ENCODE measurements at regions not wholly inside any gene's neighbourhood (a gene's known extent, or its start where the extent isn't known, plus 50 kb on each side); places are given as distances from the start of the nearest gene placed in this dataset.

GRCh38 chr3:41076399-41076798 lies 122.9 kb upstream of the CTNNB1 start:
- no peak for DNase-seq (ENCODE audit: low spot score)
- ATAC-seq = no peak

- DNase-seq (ENCODE audit: low spot score) = no peak
- ATAC-seq = no peak
These were observed 119.2 kb upstream of the CTNNB1 start for GRCh38 chr3:41080141-41080540.

- ATAC-seq = no peak
These were observed 110.4 kb upstream of the CTNNB1 start for GRCh38 chr3:41088882-41089281.

GRCh38 chr3:41089566-41089965 lies 109.7 kb upstream of the CTNNB1 start:
- no peak for ATAC-seq
- no peak for DNase-seq (ENCODE audit: low spot score)

More at GRCh38 chr3:41088882-41089281, 110.4 kb upstream of the CTNNB1 start:
- no peak for DNase-seq (ENCODE audit: low spot score)

- ATAC-seq (no peak), DNase-seq (ENCODE audit: low spot score) (no peak)
These were observed 106.5 kb upstream of the CTNNB1 start for GRCh38 chr3:41092844-41093243.

- no peak for ATAC-seq
These were observed 105.8 kb upstream of the CTNNB1 start for GRCh38 chr3:41093476-41093875.

GRCh38 chr3:41094351-41094750 lies 105.0 kb upstream of the CTNNB1 start:
- DNase-seq (ENCODE audit: low spot score) = no peak
- ATAC-seq = no peak

More at GRCh38 chr3:41093476-41093875, 105.8 kb upstream of the CTNNB1 start:
- DNase-seq (ENCODE audit: low spot score) = no peak

- DNase-seq (ENCODE audit: low spot score) = no peak
- no peak for ATAC-seq
These were observed 103.6 kb upstream of the CTNNB1 start for GRCh38 chr3:41095702-41096101.

GRCh38 chr3:41097896-41098496 lies 101.3 kb upstream of the CTNNB1 start:
- DNase-seq (ENCODE audit: low spot score) (no peak), ATAC-seq (no peak)

GRCh38 chr3:41101231-41101630 lies 98.1 kb upstream of the CTNNB1 start:
- ATAC-seq (no peak), DNase-seq (ENCODE audit: low spot score) (no peak)

- DNase-seq (ENCODE audit: low spot score) (no peak), ATAC-seq (peak; percentile 84)
These were observed 97.2 kb upstream of the CTNNB1 start for GRCh38 chr3:41102053-41102556.

GRCh38 chr3:41102750-41103149 lies 96.6 kb upstream of the CTNNB1 start:
- DNase-seq (ENCODE audit: low spot score) (no peak), ATAC-seq (no peak)

GRCh38 chr3:41103200-41103599 lies 96.1 kb upstream of the CTNNB1 start:
- DNase-seq (ENCODE audit: low spot score) = no peak
- ATAC-seq = no peak

- ATAC-seq = no peak
- DNase-seq (ENCODE audit: low spot score) = no peak
These were observed 95.2 kb upstream of the CTNNB1 start for GRCh38 chr3:41104147-41104546.

- ATAC-seq (no peak), DNase-seq (ENCODE audit: low spot score) (no peak)
These were observed 92.6 kb upstream of the CTNNB1 start for GRCh38 chr3:41106691-41107090.

- ATAC-seq = no peak
- no peak for DNase-seq (ENCODE audit: low spot score)
These were observed 88.3 kb upstream of the CTNNB1 start for GRCh38 chr3:41111011-41111410.

- ATAC-seq = no peak
- no peak for DNase-seq (ENCODE audit: low spot score)
These were observed 86.8 kb upstream of the CTNNB1 start for GRCh38 chr3:41112466-41112865.

GRCh38 chr3:41115069-41115468 lies 84.2 kb upstream of the CTNNB1 start:
- ATAC-seq = peak; percentile 82
- no peak for DNase-seq (ENCODE audit: low spot score)

- ATAC-seq = no peak
- no peak for DNase-seq (ENCODE audit: low spot score)
These were observed 82.5 kb upstream of the CTNNB1 start for GRCh38 chr3:41116851-41117250.

GRCh38 chr3:41117398-41117870 lies 81.9 kb upstream of the CTNNB1 start:
- peak; percentile 71 for DNase-seq (ENCODE audit: low spot score)
- peak; percentile 58 for ATAC-seq

GRCh38 chr3:41118461-41119390 lies 80.6 kb upstream of the CTNNB1 start:
- ATAC-seq (peak; percentile 42), DNase-seq (ENCODE audit: low spot score) (no peak)

GRCh38 chr3:41120460-41120859 lies 78.8 kb upstream of the CTNNB1 start:
- DNase-seq (ENCODE audit: low spot score) (no peak), ATAC-seq (no peak)
